ENCODE measurements at regions not wholly inside any gene's neighbourhood (a gene's known extent, or its start where the extent isn't known, plus 50 kb on each side); places are given as distances from the start of the nearest gene placed in this dataset.

DNA sequence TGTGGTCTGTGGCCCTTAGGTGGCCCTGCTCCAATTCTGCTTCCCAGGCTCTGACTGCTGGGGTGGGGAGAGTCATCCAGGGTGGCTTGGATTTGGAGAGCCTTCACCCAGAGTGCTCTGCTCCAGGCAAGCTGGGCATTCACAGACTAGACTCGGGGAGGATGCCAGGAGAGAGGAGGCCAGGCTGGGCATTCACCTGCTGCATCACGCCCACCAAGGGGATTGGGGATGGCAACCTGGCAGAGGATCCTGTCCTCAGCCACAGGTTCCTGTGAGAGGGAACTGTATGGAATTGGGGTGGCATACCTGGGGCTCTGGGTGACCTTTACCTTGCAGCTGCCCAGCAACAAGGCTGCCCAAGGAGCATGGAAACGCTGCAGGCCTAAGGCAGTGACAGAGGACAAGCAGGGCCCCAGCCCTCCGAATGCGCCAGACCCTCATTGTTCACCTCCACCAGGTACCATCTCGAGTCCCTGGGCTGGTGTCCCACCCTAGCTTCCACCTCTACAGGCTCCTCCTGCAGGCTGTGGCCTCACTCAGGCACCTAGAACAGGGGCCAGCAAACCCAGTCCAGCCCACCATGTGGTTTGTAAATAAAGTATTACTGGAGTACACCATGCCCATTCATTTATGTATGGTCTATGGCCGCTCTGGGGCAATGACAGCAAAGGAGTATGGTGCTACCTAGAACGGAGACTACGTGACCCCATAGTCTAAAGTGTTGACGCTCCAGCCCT is 255.3 kb upstream of the RAB6C start:
- DNase-seq (ENCODE audit: low read depth in 2 of 2): no peak

- DNase-seq (ENCODE audit: low read depth in 2 of 2): no peak
Observed at GRCh38 chr2:129726216-129726615, 253.2 kb upstream of the RAB6C start.

- no peak for DNase-seq (ENCODE audit: low read depth in 2 of 2)
Observed at GRCh38 chr2:129727286-129727685, 252.2 kb upstream of the RAB6C start.

DNA sequence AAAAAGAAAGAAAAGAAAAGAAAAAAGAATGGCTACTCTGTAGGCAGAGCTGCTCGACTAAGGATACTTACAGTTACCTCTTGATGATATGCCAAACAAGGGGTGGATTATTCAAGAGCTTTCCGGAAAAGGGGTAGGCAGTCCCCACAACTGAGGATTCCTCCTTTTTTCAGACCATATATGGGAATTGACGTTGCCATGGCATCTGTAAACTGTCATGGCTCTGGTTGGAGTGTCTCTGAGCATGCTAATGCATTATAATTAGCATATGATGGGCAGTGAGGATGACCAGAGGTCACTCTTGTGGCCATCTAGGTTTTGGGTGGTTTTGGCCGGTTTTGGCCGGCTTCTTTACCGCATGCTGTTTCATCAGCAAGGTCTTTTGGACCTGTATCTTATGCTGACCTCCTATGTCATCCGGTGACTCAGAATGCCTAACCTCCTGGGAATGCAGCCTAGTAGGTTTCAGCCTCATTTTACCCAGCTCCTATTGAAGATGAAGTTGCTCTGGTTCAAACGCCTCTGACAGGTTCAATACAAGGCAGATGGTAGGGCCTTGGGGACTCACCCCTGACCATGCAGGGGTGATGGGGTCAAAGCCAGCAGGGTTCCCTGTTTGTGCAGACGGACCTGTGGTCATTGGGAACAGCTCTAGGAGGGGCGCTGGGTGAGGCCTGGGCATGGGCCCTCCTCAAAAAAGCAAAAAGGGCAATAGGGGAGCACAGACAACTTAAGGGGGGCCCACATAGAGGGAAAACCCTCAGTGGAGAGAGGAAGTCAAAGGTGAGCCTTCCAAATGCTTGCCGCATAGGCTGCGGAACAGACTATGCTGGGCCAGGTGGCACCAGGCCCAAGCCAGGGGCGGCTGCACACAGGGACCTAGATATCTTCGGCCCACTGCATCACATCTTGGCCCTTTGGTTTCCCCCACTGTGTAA is 251.2 kb upstream of the RAB6C start:
- DNase-seq (ENCODE audit: low read depth in 2 of 2): no peak

GRCh38 chr2:129729011-129729410 is 250.5 kb upstream of the RAB6C start:
- no peak for DNase-seq (ENCODE audit: low read depth in 2 of 2)

DNA sequence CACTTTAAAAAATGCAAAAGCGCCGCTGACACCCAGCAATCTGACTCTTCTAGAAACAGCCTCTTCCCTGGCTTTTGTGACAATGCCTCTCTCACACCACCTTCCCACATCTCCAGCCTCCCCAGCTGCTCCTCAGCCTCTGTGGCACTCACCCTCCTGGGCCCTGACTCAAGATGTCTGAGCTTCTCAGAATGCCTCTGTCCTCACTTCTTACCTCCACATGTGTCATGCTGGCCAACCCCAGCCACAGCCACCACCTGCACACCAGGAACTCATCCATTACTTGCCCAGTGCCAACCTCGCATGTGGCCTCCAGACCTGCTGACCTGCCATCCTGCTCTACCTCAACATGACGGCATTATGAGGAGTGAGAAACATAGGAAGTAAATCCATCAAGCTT is 249.8 kb upstream of the RAB6C start:
- DNase-seq (ENCODE audit: low read depth in 2 of 2): no peak

DNA sequence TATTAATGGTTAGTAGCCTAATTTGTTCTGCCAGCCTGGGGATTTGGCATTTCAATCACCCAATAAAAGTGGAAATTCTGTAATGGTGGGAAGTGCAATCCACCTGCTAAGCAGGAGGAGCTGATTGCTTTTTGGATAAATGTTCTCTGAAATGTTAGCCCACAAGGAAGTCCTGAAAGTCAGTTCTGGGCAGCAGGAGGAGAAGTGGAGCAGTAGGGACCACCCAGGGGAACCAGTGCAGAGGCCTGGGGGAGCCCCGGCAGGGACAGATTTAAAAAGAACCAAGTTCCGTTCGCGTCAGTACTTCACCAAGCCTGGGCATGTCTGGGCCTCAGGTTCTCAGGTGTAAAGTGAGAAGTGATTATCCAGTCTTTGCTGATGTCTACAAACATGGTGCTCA is 248.5 kb upstream of the RAB6C start:
- DNase-seq (ENCODE audit: low read depth in 2 of 2): no peak

DNA sequence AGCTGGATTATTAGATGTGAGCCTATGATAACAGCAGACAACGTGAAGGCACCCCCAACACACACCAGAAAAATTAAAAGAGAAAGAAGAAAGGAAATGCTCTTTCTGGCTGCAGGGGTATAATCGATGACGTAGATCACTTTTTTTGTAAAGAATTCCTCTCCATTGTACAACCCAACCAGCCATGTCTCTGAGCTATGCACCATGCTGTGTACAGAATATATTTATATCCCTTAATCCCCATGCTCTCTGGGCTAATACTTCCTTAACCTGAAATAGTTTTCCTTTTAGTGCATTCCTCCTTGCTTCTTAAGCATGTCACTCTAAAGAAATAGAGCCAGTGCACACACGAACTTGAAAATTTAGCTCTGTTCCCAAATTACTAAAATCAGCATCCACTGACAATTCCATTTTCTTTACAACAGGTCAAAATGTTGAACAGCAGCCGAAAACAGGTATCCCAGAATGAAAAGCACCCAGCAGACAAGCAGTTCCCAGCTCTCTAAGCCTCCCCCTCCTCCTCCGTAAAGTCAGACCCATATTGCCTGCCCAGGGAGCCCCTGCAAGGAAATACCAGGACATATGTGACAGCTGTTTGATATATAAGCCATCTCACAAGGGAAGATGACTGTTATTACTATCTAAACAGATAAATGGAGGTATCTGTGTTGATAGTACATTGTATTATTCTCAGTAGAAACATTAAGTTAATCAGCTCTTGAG is 247.4 kb upstream of the RAB6C start:
- no peak for DNase-seq (ENCODE audit: low read depth in 2 of 2)

DNA sequence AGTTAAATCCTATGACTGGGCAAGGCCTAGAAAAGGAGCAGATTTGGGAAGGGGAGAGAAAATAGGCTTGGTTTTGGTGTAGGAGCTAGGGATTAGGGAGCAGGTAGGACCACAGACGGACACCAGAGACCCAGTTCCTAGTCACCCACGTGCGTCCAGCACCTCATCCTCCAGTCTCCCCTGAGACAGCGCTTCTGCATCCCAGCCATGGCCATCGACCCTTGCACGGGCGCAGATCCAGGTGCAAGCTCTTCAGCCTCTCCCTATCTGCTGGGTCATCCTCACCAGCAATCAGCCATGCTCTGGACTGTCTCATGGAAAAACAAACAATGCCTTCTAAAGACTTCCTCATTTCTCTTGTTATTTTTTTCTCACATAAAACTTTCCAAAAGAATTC is 246.8 kb upstream of the RAB6C start:
- DNase-seq (ENCODE audit: low read depth in 2 of 2): no peak

GRCh38 chr2:129733041-129733440 is 246.4 kb upstream of the RAB6C start:
- no peak for DNase-seq (ENCODE audit: low read depth in 2 of 2)

DNA sequence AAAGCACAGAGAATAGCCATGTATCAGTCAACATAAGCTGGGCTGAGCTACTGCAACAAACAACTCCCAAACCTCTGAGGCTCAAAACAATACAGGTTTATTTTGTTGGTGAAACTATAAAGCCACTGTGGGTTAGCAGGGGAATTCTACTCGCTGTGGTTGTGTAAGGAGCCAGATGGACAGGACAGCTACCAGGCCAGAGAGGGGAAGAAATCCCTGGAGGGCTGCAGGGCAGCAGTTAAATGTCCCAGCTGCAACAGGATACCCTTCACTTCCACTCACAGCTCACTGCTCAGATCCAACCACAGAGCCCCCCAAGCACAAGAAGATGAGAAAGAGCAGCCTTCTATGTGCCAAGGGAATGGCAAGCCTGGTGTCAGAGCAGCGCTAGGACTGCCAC is 245.9 kb upstream of the RAB6C start:
- DNase-seq (ENCODE audit: low read depth in 2 of 2): no peak

GRCh38 chr2:129734343-129735034 is 245.0 kb upstream of the RAB6C start:
- DNase-seq (ENCODE audit: low read depth in 2 of 2): no peak

GRCh38 chr2:129735576-129735975 is 243.9 kb upstream of the RAB6C start:
- DNase-seq (ENCODE audit: low read depth in 2 of 2): no peak

DNA sequence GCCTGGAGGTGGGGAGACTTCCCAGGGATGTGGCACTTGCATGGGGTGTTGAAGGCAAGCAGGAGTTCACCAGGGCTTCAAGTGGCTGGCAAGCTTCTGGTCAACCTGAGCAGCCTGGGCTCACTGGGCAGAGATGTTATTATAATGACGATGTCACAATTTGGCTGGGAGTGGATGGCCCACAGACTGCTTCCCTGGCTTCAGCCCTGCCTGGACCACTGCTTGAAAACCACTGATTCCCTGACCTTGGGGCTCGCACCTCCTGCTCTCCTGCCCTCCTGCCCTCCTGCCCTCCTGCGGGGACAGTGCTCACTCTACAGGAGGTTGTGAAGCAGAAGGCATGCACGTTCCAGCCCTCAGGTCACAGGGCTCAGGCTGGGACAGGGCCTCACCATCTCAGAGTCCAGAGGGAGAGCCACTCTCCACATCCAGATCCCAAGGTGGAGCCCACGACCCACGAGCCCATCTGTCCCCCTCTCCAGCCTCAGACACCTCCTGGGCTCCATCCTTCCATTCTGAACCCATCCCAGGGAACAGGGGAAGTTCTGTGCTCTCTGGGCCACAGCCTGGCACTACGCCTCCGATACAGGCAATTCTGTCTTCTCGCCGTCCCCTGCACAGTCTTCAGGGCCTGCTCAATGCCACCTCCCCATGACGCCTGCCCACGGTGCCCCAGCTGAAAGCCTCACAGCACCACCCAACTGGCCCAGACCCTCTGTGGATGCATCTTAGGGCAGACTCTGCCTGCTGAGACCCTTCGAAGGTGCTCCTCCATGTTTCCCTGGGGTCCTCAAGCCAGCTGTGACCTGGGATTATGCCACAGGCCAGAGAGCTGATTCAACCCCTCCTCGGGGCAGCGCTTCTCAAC is 241.6 kb upstream of the RAB6C start:
- no peak for DNase-seq (ENCODE audit: low read depth in 2 of 2)

DNA sequence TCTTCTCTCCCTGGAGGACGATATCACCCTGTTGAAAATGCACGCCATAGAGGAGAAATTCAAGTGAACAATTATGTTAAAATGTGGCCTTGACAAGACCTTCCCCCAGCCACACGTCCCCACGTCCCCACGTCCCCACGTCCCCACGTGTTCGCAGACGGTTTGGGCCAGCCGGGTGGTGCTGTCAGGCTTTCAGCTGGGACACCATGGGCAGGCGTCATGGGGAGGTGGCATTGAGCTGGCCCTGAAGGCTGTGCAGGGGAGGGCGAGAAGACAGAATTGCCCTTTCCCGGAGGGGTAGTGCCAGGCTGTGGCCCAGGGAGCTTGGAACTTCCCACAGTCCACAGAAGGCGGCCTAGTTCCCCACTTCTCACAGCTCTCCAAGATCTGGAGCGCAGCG is 240.7 kb upstream of the RAB6C start:
- DNase-seq (ENCODE audit: low read depth in 2 of 2): no peak

GRCh38 chr2:129740504-129740903 is 239.0 kb upstream of the RAB6C start:
- DNase-seq (ENCODE audit: low read depth in 2 of 2): no peak

GRCh38 chr2:129741165-129741564 is 238.3 kb upstream of the RAB6C start:
- no peak for DNase-seq (ENCODE audit: low read depth in 2 of 2)

- no peak for DNase-seq (ENCODE audit: low read depth in 2 of 2)
Observed at GRCh38 chr2:129741623-129742022, 237.8 kb upstream of the RAB6C start.

DNA sequence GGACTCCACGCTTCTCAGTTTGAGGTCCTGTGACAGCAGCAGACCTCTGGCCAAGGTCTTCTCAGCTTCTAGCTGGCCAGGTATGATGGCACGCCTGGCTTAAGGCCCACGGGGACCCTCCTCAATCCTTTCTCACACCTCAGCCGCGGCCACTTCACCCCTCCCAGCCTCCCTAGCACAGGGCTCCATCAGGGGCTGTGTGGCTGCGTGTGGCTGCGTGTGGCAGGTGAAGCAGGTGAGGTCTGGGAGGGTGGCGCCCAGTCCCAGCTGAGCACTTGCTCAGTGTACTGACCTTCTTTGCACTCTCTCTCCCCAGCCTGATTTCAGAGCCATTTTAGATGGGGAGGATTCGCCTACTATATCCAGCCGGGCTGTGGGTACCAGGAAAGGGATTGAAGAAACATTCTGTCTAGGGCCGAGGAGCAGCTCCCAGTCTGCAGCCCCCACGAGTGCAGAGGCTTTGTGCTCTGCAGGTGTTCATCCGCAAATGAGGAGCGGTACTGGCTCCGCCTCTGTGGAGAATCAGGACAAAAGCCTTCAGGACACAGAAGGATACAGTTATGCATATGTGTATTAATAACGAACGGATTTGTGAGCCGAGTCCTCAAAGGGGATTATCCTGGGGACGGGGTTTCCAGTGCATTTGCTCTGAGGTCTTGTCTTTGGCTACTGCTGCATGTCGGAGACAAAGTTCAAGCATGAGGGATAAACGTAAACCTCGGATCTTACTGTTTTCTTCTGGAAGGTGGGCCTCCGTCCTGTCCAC is 236.9 kb upstream of the RAB6C start:
- DNase-seq (ENCODE audit: low read depth in 2 of 2): no peak

- no peak for DNase-seq (ENCODE audit: low read depth in 2 of 2)
Observed at GRCh38 chr2:129744141-129744540, 235.3 kb upstream of the RAB6C start.
